Lower leg skin (tissue), 4 donors: ENCODE measurements at regions not wholly inside any gene's neighbourhood (a gene's known extent, or its start where the extent isn't known, plus 50 kb on each side); places are given as distances from the start of the nearest gene placed in this dataset.
"Not testable (repeated sequence)": the region's sequence is repeated elsewhere in the genome, so short reads cannot be mapped to it uniquely, and the experiment has no call there.

Experiments used
- DNase-seq, 2 donors: peaks; one replicate each; pipeline ENCODE4 v3.0.0-alpha.2; 2019; ENCODE audit warnings: low spot score in 2 of 2
- H3K4me3 ChIP-seq: fragments of 200-600 bp; sonication (generic); 2 replicates; pipeline ENCODE4 v1.5.1; 2017; ENCODE audit warnings: mild to moderate bottlenecking, low read depth; ENCODE audit not compliant: poor library complexity, severe bottlenecking
- CTCF ChIP-seq, 3 donors: fragments of 450-650 bp; IDR thresholded peaks; one replicate each; pipeline ENCODE4 v1.5.1; 2016; ENCODE audit warnings: antibody characterized with exemption in 3 of 3, mild to moderate bottlenecking in 3 of 3, moderate library complexity in 2 of 3
- POLR2A ChIP-seq, 2 donors: fragments of 450-650 bp; IDR thresholded peaks; one replicate each; pipeline ENCODE4 v1.6.1; 2016 to 2017; ENCODE audit warnings: antibody characterized with exemption in 2 of 2, mild to moderate bottlenecking in 1 of 2, moderate library complexity in 1 of 2
- WGBS, 2 donors: methylation state at CpG; one replicate each; pipeline ENCODE4 v1.1.5; 2018; 5-methylcytosine and 5-hydroxymethylcytosine counted together
- intact Hi-C: fragments of 100-400 bp; cut with DNase I; formaldehyde crosslinking; loops from one replicate; pipeline ENCODE4 v1.15.0; 2023; ENCODE audit warnings: low total_unique reads

- DNase-seq, result no peak
- TF ChIP-seq CTCF (IDR thresholded peaks at IDR 0.05), result no peak
- TF ChIP-seq POLR2A (IDR thresholded peaks at IDR 0.05), result no peak
- H3K4me3 ChIP-seq, result no peak overlapping the region
- WGBS, 2 donors, result 48 to 54% methylated on average over 9 of the region's 9 CpGs
- intact Hi-C loops, result no loop called here
Observed at GRCh38 chr4:81722290-81722851, 250.7 kb upstream of the RASGEF1B start.

GRCh38 chr4:81715757-81716156 lies 244.1 kb upstream of the RASGEF1B start:
- intact Hi-C loops, result no loop called here
- no peak overlapping the region for H3K4me3 ChIP-seq
- TF ChIP-seq POLR2A (IDR thresholded peaks at IDR 0.05), result no peak
- TF ChIP-seq CTCF (IDR thresholded peaks at IDR 0.05), result no peak
- 70 to 89% methylated on average over 4 to 5 of the region's 5 CpGs for WGBS, 2 donors
- DNase-seq, result no peak

- intact Hi-C loops, H3K4me3 ChIP-seq, DNase-seq: not testable (repeated sequence)
- WGBS, 2 donors, result 69% methylated on average over 8 of the region's 8 CpGs
Observed at GRCh38 chr4:81715357-81715756, 243.7 kb upstream of the RASGEF1B start.

GRCh38 chr4:81714291-81714690 lies 242.6 kb upstream of the RASGEF1B start:
- no peak for DNase-seq
- TF ChIP-seq POLR2A (IDR thresholded peaks at IDR 0.05), result no peak
- TF ChIP-seq CTCF (IDR thresholded peaks at IDR 0.05), result no peak
- WGBS, 2 donors, result 91 to 92% methylated on average over 4 of the region's 4 CpGs
- intact Hi-C loops, result no loop called here
- H3K4me3 ChIP-seq, result no peak overlapping the region

GRCh38 chr4:81712714-81713113 lies 241.0 kb upstream of the RASGEF1B start:
- no peak overlapping the region for H3K4me3 ChIP-seq
- 78 to 82% methylated on average over 2 of the region's 2 CpGs for WGBS, 2 donors
- intact Hi-C loops, result no loop called here
- no peak for TF ChIP-seq CTCF (IDR thresholded peaks at IDR 0.05)
- no peak for TF ChIP-seq POLR2A (IDR thresholded peaks at IDR 0.05)
- DNase-seq, result no peak

- no peak for DNase-seq
- intact Hi-C loops, result no loop called here
- no peak overlapping the region for H3K4me3 ChIP-seq
- no peak for TF ChIP-seq CTCF (IDR thresholded peaks at IDR 0.05)
- TF ChIP-seq POLR2A (IDR thresholded peaks at IDR 0.05), result no peak
- WGBS, 2 donors, result 52 to 70% methylated on average over 2 of the region's 2 CpGs
Observed at GRCh38 chr4:81704461-81704860, 232.8 kb upstream of the RASGEF1B start.
